Endothelial cell of umbilical vein (primary cell): ENCODE measurements at regions not wholly inside any gene's neighbourhood (a gene's known extent, or its start where the extent isn't known, plus 50 kb on each side); places are given as distances from the start of the nearest gene placed in this dataset.

Source experiments
- BruUV-seq: library from RNA; stranded (reverse); fragments of 400-500 nt; replicated peaks from 2 replicates; lab custom pipeline; 2021; lab: Mats Ljungman, UMichigan
- CTCF ChIA-PET: fragments of 300-600, 350-600 bp; sonication (Branson Sonifier 250); formaldehyde crosslinking; loops from one replicate; lab custom pipeline; 2021; ENCODE audit warnings: antibody characterized with exemption, inconsistent platforms; lab: Charles Lee
- POLR2A ChIA-PET: fragments of 300-600, 350-600 bp; sonication (Branson Sonifier 250); formaldehyde crosslinking; loops from one replicate; lab custom pipeline; 2021; ENCODE audit warnings: antibody characterized with exemption, inconsistent platforms; lab: Charles Lee
- DNase-seq: peaks from one replicate; pipeline ENCODE4 v3.0.0-alpha.2; 2011; ENCODE audit warnings: low read depth, low spot score
- FAIRE-seq: peaks from 2 replicates; lab custom pipeline; 2011; peaks lifted over from hg19 to GRCh38; lab: Jason Lieb, UNC
- H2AFZ ChIP-seq: 2 replicates; pipeline ENCODE4 v1.6.0; 2012; ENCODE audit warnings: low read depth, low read length, control low read depth, inconsistent platforms
- H3K27ac ChIP-seq: 2 replicates; pipeline ENCODE4 v1.5.1; 2011; ENCODE audit warnings: low read depth, mild to moderate bottlenecking, control low read depth, low read length, moderate library complexity; ENCODE audit not compliant: insufficient read depth
- H3K27me3 ChIP-seq, 2 experiments: 2 replicates each; pipeline versions ENCODE4 v1.6.0 to v1.6.1; 2011; ENCODE audit warnings: low read length in 2 of 2, mixed read lengths in 1 of 2; ENCODE audit not compliant: control insufficient read depth in 2 of 2, insufficient read depth in 2 of 2
- H3K36me3 ChIP-seq, 2 experiments: 2 replicates in 1 of 2; 3 replicates in 1 of 2; pipeline ENCODE4 v1.5.1; 2011; ENCODE audit warnings: low read length in 2 of 2, mild to moderate bottlenecking in 1 of 2, moderate library complexity in 1 of 2; ENCODE audit not compliant: control insufficient read depth in 2 of 2, insufficient read depth in 2 of 2; ENCODE audit errors: extremely low read depth in 1 of 2
- H3K4me1 ChIP-seq: 3 replicates; pipeline ENCODE4 v1.5.1; 2011; ENCODE audit warnings: mild to moderate bottlenecking, low read length; ENCODE audit not compliant: control insufficient read depth, insufficient read depth; ENCODE audit errors: extremely low read depth
- H3K4me2 ChIP-seq: 2 replicates; pipeline ENCODE4 v1.6.1; 2011; ENCODE audit warnings: low read length, control low read depth, mixed read lengths; ENCODE audit not compliant: insufficient read depth
- H3K4me3 ChIP-seq, 3 experiments: fragments of 200-600 bp in 1 of 3; sonication (generic), shearing (Covaris generic) in 1 of 3; replicated peaks in 1 of 3; 2 replicates each; pipeline ENCODE4 v1.5.1; 2011 to 2016; ENCODE audit warnings: control low read depth in 3 of 3, low read length in 3 of 3, mild to moderate bottlenecking in 2 of 3, inconsistent platforms in 1 of 3, low read depth in 1 of 3, moderate library complexity in 1 of 3; ENCODE audit not compliant: insufficient read depth in 1 of 3
- H3K79me2 ChIP-seq: 2 replicates; pipeline ENCODE4 v1.6.0; 2012; ENCODE audit warnings: low read length, inconsistent platforms; ENCODE audit not compliant: control insufficient read depth, insufficient read depth
- H3K9ac ChIP-seq: replicated peaks from 2 replicates; pipeline ENCODE3; 2011; ENCODE audit warnings: low read length, control low read depth; ENCODE audit not compliant: insufficient read depth; ENCODE audit errors: extremely low read depth
- H3K9me1 ChIP-seq: replicated peaks from 3 replicates; pipeline ENCODE4 v1.6.0; 2011; ENCODE audit warnings: mild to moderate bottlenecking, low read length; ENCODE audit not compliant: control insufficient read depth, insufficient read depth; ENCODE audit errors: extremely low read depth
- H3K9me3 ChIP-seq: replicated peaks from 2 replicates; pipeline ENCODE4 v1.5.1; 2012; ENCODE audit warnings: low read length, inconsistent platforms; ENCODE audit not compliant: control insufficient read depth, insufficient read depth
- H4K20me1 ChIP-seq: replicated peaks from 2 replicates; pipeline ENCODE3; 2011; ENCODE audit warnings: mild to moderate bottlenecking, low read length; ENCODE audit not compliant: control insufficient read depth, insufficient read depth; ENCODE audit errors: extremely low read depth
- FOS ChIP-seq: IDR thresholded peaks from 2 replicates; pipeline ENCODE4 v1.6.1; 2011; ENCODE audit warnings: mild to moderate bottlenecking, low read length, moderate library complexity, borderline replicate concordance; ENCODE audit not compliant: insufficient read depth
- MYC ChIP-seq: IDR thresholded peaks from one replicate; pipeline ENCODE4 v1.6.1; 2011; ENCODE audit warnings: mild to moderate bottlenecking, low read depth, low read length
- POLR2AphosphoS5 ChIP-seq: IDR thresholded peaks from 2 replicates; pipeline ENCODE4 v1.6.1; 2012; ENCODE audit warnings: low read depth, mild to moderate bottlenecking, control low read depth, low read length, moderate library complexity; ENCODE audit not compliant: insufficient read depth
- dilution Hi-C: fragments of 300-500 bp; cut with MboI; formaldehyde crosslinking; loops from one replicate; pipeline ENCODE4 v1.15.0; 2019; ENCODE audit warnings: low sequenced_read_pairs; ENCODE audit not compliant: extremely low pct_ligation_motif_present
- intact Hi-C: fragments of 100-400 bp; cut with micrococcal nuclease; formaldehyde crosslinking; loops from one replicate; pipeline ENCODE4 v1.10.0; 2022

DNA sequence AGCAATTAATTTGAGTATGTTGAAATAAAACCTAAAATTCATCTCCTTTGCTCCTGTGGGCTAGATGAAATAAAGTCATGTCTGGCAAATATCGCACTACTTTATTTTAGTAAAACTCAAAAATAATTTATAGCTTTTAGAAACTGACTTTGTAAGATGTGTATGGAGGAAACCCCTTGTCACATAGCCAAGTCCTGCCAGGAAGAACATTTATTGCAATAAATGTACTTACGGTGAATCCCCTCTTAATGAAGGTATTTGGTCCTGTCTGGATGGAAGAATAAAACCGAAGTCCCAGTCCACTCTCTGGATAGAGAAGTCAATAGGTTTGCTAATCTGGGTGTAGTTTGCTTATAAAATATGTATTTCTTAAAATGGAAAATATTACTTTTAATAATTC is 1226.8 kb upstream of the MAP3K7 start:
- Histone ChIP-seq H3K9ac (no peak overlapping the region), H2AFZ (no peak overlapping the region), H3K4me3 (no peak overlapping the region), H3K4me2 (no peak overlapping the region), H3K9me1 (no peaks in the 10 kb centered on the region), H3K27ac (no peak overlapping the region), H3K4me1 (no peaks in the 10 kb centered on the region), H3K79me2 (no peaks in the 10 kb centered on the region), H3K36me3 (no peaks in the 10 kb centered on the region), H3K27me3 (no peaks in the 10 kb centered on the region), H3K9me3 (no peaks in the 10 kb centered on the region), H4K20me1 (no peaks in the 10 kb centered on the region)
- no TSS peak for BruUV-seq
- POLR2A ChIA-PET, result no interaction called here
- CTCF ChIA-PET, result no interaction called here
- DNase-seq (no peak), FAIRE-seq (no peak)
- dilution Hi-C loops (no loop called here), intact Hi-C loops (no loop called here)
- TF ChIP-seq MYC (no peak), FOS (no peak)

DNA sequence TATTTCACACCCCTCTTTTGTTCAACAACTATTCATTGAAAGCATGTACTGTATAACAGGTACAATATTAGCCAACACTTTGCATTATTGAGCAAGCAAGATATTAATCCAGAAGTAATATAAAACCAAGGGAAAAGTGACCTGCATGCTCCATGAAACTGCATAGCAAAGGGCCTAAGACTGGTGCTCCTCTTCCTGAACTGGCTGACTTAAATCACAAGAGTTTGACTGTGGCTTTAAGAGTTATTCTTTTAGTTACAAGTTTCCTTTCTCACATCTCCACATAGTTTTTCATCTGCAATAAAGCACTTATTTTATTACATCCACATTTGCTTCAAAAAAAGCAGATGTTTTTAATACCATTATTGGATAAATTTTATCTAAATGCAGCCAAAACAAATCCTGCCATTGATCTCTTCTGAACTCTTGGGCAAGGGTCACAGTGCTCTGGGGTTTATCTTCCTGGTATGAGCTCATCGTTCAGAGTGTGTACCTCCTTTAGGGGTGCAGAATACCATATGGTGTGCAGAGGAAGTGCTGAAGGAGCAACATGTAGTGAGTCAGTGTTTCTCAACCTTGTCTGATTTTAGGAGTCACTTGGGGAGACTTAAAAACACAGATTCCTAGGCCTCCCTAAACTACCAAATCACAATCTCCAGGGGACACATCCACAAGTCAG is 1225.9 kb upstream of the MAP3K7 start:
- Histone ChIP-seq H3K4me1 (no peaks in the 10 kb centered on the region), H2AFZ (no peak overlapping the region), H3K9ac (no peak overlapping the region), H3K36me3 (no peaks in the 10 kb centered on the region), H4K20me1 (no peaks in the 10 kb centered on the region), H3K4me3 (no peak overlapping the region), H3K27ac (no peak overlapping the region), H3K9me1 (no peaks in the 10 kb centered on the region), H3K4me2 (no peak overlapping the region), H3K79me2 (no peaks in the 10 kb centered on the region), H3K9me3 (no peaks in the 10 kb centered on the region), H3K27me3 (no peaks in the 10 kb centered on the region)
- POLR2A ChIA-PET, result no interaction called here
- no TSS peak for BruUV-seq
- dilution Hi-C loops, result no loop called here
- DNase-seq, result no peak
- FAIRE-seq, result no peak
- CTCF ChIA-PET, result no interaction called here
- TF ChIP-seq FOS (no peak), POLR2AphosphoS5 (no peak)
- intact Hi-C loops, result no loop called here
